Subcutaneous abdominal adipose tissue (tissue), 5 donors: ENCODE measurements at regions not wholly inside any gene's neighbourhood (a gene's known extent, or its start where the extent isn't known, plus 50 kb on each side); places are given as distances from the start of the nearest gene placed in this dataset.
"Not testable (repeated sequence)": the region's sequence is repeated elsewhere in the genome, so short reads cannot be mapped to it uniquely, and the experiment has no call there.

Source experiments
- H3K27ac ChIP-seq: one replicate; pipeline ENCODE4 v1.7.0; 2013; ENCODE audit warnings: low read depth, mild to moderate bottlenecking, inconsistent platforms, low read length, moderate library complexity
- H3K27me3 ChIP-seq, 5 donors: one replicate each; pipeline ENCODE4 v1.7.0; 2013; ENCODE audit warnings: low read length in 5 of 5, inconsistent platforms in 1 of 5; ENCODE audit not compliant: control insufficient read depth in 5 of 5, insufficient read depth in 4 of 5
- H3K36me3 ChIP-seq, 5 donors: one replicate each; pipeline ENCODE4 v1.7.0; 2013; ENCODE audit warnings: low read length in 5 of 5; ENCODE audit not compliant: control insufficient read depth in 5 of 5, insufficient read depth in 5 of 5
- H3K4me1 ChIP-seq, 5 donors: one replicate each; pipeline ENCODE4 v1.7.0; 2013; ENCODE audit warnings: low read length in 5 of 5, mild to moderate bottlenecking in 3 of 5, moderate library complexity in 1 of 5; ENCODE audit not compliant: control insufficient read depth in 5 of 5, insufficient read depth in 5 of 5
- H3K4me3 ChIP-seq, 5 donors: one replicate each; pipeline ENCODE4 v1.7.0; 2013; ENCODE audit warnings: low read length in 5 of 5, low read depth in 1 of 5
- H3K9ac ChIP-seq, 5 donors: one replicate each; pipeline ENCODE4 v1.7.0; 2013; ENCODE audit warnings: low read length in 5 of 5, mild to moderate bottlenecking in 4 of 5, moderate library complexity in 3 of 5
- H3K9me3 ChIP-seq, 5 donors: one replicate each; pipeline ENCODE4 v1.7.0; 2013; ENCODE audit warnings: low read length in 5 of 5; ENCODE audit not compliant: control insufficient read depth in 5 of 5
- donor health status: healthy.
- donor health status: healthy.
- donor health status: healthy.
- donor health status: healthy.
- donor health status: healthy.

DNA sequence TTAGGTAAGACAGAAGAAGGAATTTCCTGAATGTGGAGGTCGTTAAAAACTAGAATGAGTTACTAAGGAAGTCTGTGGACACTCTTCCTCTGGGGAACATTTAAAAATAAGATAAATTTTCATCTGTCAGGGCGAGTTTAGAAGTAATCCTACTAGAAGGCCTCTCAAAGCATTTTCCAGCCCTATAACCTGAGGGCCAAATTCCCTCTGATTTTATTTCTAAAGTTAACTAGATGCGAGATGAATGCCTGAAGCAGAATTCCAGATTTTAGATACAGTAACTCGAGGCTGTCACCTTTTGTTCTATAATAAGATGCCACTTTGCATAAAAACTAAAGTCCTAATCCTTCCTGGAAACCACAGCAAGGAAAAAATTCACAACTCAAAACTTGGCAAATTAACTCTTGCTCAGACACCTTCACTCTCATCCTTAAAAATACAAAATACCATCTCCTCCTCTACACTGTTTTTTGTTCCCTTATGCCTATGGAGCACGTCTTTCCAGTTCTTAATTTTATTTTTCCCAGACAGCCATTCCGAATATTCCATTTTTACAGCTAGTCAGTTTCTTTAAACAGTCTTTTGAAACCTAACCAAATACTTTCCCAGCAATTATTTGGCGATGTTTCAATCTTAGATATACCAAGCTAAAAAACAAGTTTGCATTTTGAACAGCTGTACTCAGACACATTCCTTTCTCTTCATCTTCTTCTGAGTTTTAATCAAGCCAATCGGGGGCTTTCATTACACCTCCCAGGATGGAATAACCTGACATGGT is 420.7 kb upstream of the NFE2L3 start:
- Histone ChIP-seq H3K27ac (no peak overlapping the region), H3K9ac (no peak overlapping the region)

GRCh38 chr7:25731846-25732245 is 420.2 kb upstream of the NFE2L3 start:
- H3K27ac ChIP-seq = no peak overlapping the region
- H3K27me3 ChIP-seq = no peaks in the 10 kb centered on the region
- no peak overlapping the region for H3K9ac ChIP-seq
- no peaks in the 10 kb centered on the region for H3K36me3 ChIP-seq
- H3K9me3 ChIP-seq = no peaks in the 10 kb centered on the region
- H3K4me3 ChIP-seq = no peak overlapping the region
- H3K4me1 ChIP-seq = peaks cover 0 to 13% (median 12%) of the 10 kb centered on the region in 5 donors

More for the DNA sequence above, 420.7 kb upstream of the NFE2L3 start:
- H3K36me3 ChIP-seq = no peaks in the 10 kb centered on the region
- peaks cover 0 to 13% (median 12%) of the 10 kb centered on the region in 5 donors for H3K4me1 ChIP-seq
- no peaks in the 10 kb centered on the region for H3K27me3 ChIP-seq
- no peak overlapping the region for H3K4me3 ChIP-seq
- H3K9me3 ChIP-seq = no peaks in the 10 kb centered on the region

DNA sequence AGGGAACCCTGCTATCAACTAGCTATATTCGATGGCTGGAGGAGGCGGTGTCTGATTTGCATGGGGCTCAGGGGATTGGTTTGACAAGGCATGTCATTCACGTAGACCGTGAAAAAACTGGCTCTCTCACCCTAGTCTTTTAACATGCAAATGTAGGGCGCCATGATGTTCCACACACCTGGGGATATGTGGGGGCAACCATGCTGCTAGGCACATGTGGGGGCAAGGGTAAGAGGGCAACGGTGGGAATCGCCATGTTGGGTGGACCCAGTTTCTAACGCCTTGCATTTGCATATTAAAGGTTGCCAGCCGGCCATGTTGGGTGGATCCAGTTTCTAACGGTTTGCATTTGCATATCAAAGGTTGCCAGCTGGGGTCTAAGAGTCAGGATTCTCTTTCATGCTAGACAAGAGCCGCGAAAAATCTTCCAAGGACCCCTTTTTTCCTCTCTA is 419.2 kb upstream of the NFE2L3 start:
- Histone ChIP-seq H3K27me3 (no peaks in the 10 kb centered on the region), H3K4me1 (peaks cover 0 to 13% (median 12%) of the 10 kb centered on the region in 5 donors), H3K27ac (no peak overlapping the region), H3K4me3 (no peak overlapping the region), H3K9ac (no peak overlapping the region), H3K9me3 (no peaks in the 10 kb centered on the region), H3K36me3 (no peaks in the 10 kb centered on the region)

DNA sequence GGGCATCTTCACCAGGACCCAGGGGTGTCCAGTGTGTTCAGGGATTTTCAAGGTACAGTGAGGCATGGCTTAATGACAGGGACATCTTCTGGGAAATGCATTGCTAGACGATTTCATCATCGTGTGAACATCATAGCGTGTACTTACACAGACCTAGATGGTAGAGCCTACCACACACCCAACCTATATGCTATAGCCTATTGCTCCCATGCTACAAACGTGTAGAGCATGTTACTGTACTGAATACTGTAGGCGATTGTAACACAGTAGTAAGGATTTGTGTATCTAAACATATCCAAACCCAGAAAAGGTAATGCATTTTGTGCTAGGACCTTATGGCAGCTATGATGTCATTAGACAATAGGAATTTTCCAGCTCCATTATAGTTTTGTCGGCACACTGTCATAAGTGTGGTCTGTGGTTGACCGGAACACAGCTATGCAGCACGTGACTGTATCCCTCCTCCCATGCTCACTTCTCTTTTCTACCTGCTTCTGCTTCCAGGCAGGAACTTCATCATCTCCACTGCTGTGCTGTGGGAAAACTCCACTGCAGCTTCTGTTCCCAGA is 416.2 kb upstream of the NFE2L3 start:
- no peaks in the 10 kb centered on the region for H3K36me3 ChIP-seq
- no peak overlapping the region for H3K4me3 ChIP-seq
- H3K27ac ChIP-seq = no peak overlapping the region
- peaks cover 0 to 13% (median 12%) of the 10 kb centered on the region in 5 donors for H3K4me1 ChIP-seq
- no peak overlapping the region for H3K9ac ChIP-seq
- H3K9me3 ChIP-seq = no peaks in the 10 kb centered on the region
- H3K27me3 ChIP-seq = no peaks in the 10 kb centered on the region

GRCh38 chr7:25738528-25738927 is 413.5 kb upstream of the NFE2L3 start:
- Histone ChIP-seq H3K4me1 (peaks cover 0 to 4% (median 0%) of the 10 kb centered on the region in 5 donors), H3K9me3 (no peaks in the 10 kb centered on the region), H3K9ac (no peak overlapping the region), H3K4me3 (no peak overlapping the region), H3K36me3 (no peaks in the 10 kb centered on the region), H3K27ac (no peak overlapping the region), H3K27me3 (no peaks in the 10 kb centered on the region)

DNA sequence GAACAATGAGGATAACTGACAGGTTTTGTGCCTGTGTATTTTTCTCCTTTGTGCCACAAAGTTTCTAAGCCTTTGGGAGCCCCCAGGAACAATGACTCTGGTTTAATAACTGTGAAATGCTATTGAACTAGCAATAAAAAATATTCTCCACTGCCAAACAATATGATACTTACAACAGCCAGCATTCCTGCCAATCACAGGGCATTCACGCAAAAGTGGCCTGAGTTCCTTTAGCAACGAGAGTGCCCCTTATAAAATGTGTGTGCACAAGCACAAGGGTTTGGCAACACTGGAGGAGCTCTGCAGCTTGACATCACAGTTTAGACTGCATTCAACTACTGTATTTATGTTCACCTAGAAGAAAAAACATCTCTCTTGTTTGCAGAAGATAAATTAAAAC is 412.9 kb upstream of the NFE2L3 start:
- H3K4me1 ChIP-seq = peaks cover 0 to 4% (median 0%) of the 10 kb centered on the region in 5 donors
- no peaks in the 10 kb centered on the region for H3K36me3 ChIP-seq
- no peaks in the 10 kb centered on the region for H3K9me3 ChIP-seq
- H3K4me3 ChIP-seq = no peak overlapping the region
- no peaks in the 10 kb centered on the region for H3K27me3 ChIP-seq
- no peak overlapping the region for H3K9ac ChIP-seq
- no peak overlapping the region for H3K27ac ChIP-seq

GRCh38 chr7:25742316-25742715 is 409.7 kb upstream of the NFE2L3 start:
- no peak overlapping the region for H3K4me3 ChIP-seq
- H3K36me3 ChIP-seq = no peaks in the 10 kb centered on the region
- H3K27ac ChIP-seq = no peak overlapping the region
- no peaks in the 10 kb centered on the region for H3K27me3 ChIP-seq
- no peaks in the 10 kb centered on the region for H3K9me3 ChIP-seq
- no peaks in the 10 kb centered on the region for H3K4me1 ChIP-seq
- no peak overlapping the region for H3K9ac ChIP-seq

DNA sequence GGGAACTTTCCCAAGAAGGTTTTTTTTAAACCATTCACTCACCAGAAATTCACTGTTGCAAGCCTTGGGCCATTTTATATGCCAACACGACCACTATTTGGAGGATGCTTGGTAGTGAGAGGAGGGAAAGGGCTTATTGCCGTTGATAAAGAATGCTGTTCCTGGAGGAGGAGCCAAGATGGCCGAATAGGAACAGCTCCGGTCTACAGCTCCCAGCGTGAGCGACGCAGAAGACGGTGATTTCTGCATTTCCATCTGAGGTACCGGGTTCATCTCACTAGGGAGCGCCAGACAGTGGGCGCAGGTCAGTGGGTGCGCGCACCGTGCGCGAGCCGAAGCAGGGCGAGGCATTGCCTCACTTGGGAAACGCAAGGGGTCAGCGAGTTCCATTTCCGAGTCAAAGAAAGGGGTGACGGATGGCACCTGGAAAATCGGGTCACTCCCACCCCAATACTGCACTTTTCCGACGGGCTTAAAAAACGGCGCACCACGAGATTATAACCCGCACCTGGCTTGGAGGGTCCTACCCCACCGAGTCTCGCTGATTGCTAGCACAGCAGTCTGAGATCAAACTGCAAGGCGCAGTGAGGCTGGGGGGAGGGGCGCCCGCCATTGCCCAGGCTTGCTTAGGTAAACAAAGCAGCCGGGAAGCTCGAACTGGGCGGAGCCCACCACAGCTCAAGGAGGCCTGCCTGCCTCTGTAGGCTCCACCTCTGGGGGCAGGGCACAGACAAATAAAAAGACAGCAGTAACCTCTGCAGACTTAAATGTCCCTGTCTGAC is 408.1 kb upstream of the NFE2L3 start:
- not testable (repeated sequence) for H3K4me3 ChIP-seq, H3K4me1 ChIP-seq, H3K36me3 ChIP-seq, H3K9me3 ChIP-seq, H3K27ac ChIP-seq, H3K27me3 ChIP-seq, H3K9ac ChIP-seq

DNA sequence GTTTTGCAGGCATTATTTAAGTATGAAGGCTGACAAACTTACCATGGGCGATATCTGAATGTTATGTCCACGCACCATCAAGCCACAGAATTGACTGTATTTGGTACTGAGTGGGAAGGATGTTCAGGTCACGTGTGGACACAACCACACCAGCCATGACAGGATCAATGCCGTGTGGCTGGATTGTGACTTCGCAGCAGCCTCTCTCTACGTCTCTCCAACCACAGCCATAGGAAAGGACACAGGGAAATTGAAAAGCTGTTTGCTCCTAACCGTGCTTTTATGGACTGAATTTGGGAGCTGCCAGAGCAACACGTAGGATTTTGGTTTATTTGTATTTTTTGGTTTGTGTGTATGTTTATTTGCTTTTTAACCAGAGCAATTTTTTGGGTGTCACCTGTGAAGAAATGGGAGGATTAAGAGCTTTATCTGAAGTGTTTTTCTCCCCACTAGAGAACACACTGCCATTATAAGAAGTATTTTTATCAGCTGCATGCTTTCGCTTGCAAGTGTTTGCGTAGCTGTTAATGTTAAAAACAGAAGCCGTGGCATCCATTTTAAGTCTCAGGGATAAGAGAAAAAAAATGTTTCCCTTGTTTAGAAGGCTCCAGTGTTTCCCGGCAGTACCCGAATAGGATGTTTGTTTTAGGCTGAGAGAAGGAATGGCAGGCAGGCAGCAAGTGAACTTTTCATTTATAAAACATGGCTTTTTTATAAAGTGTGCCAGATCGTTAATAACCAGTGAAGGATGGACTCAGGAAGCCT is 401.1 kb upstream of the NFE2L3 start:
- Histone ChIP-seq H3K4me3 (no peak overlapping the region), H3K4me1 (no peaks in the 10 kb centered on the region), H3K27me3 (no peaks in the 10 kb centered on the region), H3K27ac (no peak overlapping the region), H3K36me3 (no peaks in the 10 kb centered on the region), H3K9me3 (no peaks in the 10 kb centered on the region), H3K9ac (no peak overlapping the region)
